H1 (cell line): ENCODE measurements at regions not wholly inside any gene's neighbourhood (a gene's known extent, or its start where the extent isn't known, plus 50 kb on each side); places are given as distances from the start of the nearest gene placed in this dataset.

Experiments
- CTCF ChIA-PET: fragments of 300-600 bp; sonication (Branson Sonifier 250); formaldehyde crosslinking; loops from one replicate; lab custom pipeline; 2021; ENCODE audit not compliant: partially characterized antibody; lab: Charles Lee
- POLR2A ChIA-PET: fragments of 300-600 bp; sonication (Branson Sonifier 250); formaldehyde crosslinking; loops from one replicate; lab custom pipeline; 2021; ENCODE audit warnings: inconsistent platforms; ENCODE audit not compliant: partially characterized antibody; lab: Charles Lee
- DNase-seq, 2 experiments: peaks; one replicate each; pipeline versions ENCODE4 v3.0.0 to v3.0.0-alpha.2; 2010 to 2022; ENCODE audit warnings: low spot score in 2 of 2, low read depth in 1 of 2, mixed read lengths in 1 of 2
- FAIRE-seq: peaks from 2 replicates; lab custom pipeline; 2011; peaks lifted over from hg19 to GRCh38; lab: Jason Lieb, UNC
- H2AFZ ChIP-seq: 2 replicates; pipeline ENCODE4 v1.8.1; 2012; ENCODE audit warnings: low read length, inconsistent platforms
- H2AK5ac ChIP-seq: 2 replicates; pipeline ENCODE4 v1.6.1; 2013; ENCODE audit warnings: low read depth, low read length
- H2BK120ac ChIP-seq: replicated peaks from 2 replicates; pipeline ENCODE3; 2013; ENCODE audit warnings: low read depth, low read length, inconsistent platforms
- H2BK12ac ChIP-seq: 2 replicates; pipeline ENCODE4 v1.6.1; 2013; ENCODE audit warnings: low read depth, low read length
- H2BK15ac ChIP-seq: 2 replicates; pipeline ENCODE4 v1.6.1; 2013; ENCODE audit warnings: low read length
- H2BK20ac ChIP-seq: 2 replicates; pipeline ENCODE4 v1.6.1; 2013; ENCODE audit warnings: low read length
- H2BK5ac ChIP-seq: 2 replicates; pipeline ENCODE4 v1.6.1; 2013; ENCODE audit warnings: low read depth, low read length
- H3K14ac ChIP-seq: 2 replicates; pipeline ENCODE4 v1.6.1; 2013; ENCODE audit warnings: inconsistent platforms; ENCODE audit not compliant: insufficient read length
- H3K18ac ChIP-seq: 2 replicates; pipeline ENCODE4 v1.6.1; 2013; ENCODE audit warnings: low read length; ENCODE audit errors: extremely low read depth
- H3K23ac ChIP-seq: 2 replicates; pipeline ENCODE4 v1.6.1; 2013; ENCODE audit warnings: inconsistent platforms; ENCODE audit not compliant: insufficient read length
- H3K23me2 ChIP-seq: 2 replicates; pipeline ENCODE4 v1.6.1; 2013; ENCODE audit warnings: low read depth, low read length
- H3K27ac ChIP-seq: 2 replicates; pipeline ENCODE4 v1.6.1; 2011; ENCODE audit warnings: low read depth, low read length, inconsistent platforms
- H3K27me3 ChIP-seq, 4 experiments: replicated peaks in 1 of 4; 1 replicate in 1 of 4; 2 replicates in 3 of 4; pipeline versions ENCODE4 v1.6.1 to v1.8.1; 2011 to 2013; ENCODE audit warnings: low read length in 3 of 4, mild to moderate bottlenecking in 3 of 4, inconsistent platforms in 2 of 4, mixed read lengths in 2 of 4, moderate library complexity in 1 of 4; ENCODE audit not compliant: control insufficient read depth in 3 of 4, insufficient read depth in 3 of 4; ENCODE audit errors: extremely low read depth in 1 of 4
- H3K36me3 ChIP-seq, 4 experiments: 2 replicates each; pipeline versions ENCODE4 v1.6.1 to v1.8.1; 2011 to 2013; ENCODE audit warnings: mild to moderate bottlenecking in 4 of 4, low read length in 3 of 4, moderate library complexity in 2 of 4, control low read depth in 1 of 4, inconsistent platforms in 1 of 4; ENCODE audit not compliant: insufficient read depth in 4 of 4, control insufficient read depth in 2 of 4
- H3K4ac ChIP-seq: replicated peaks from 2 replicates; pipeline ENCODE3; 2013; ENCODE audit warnings: low read length, low read depth, mixed read lengths, inconsistent platforms; ENCODE audit not compliant: insufficient read length
- H3K4me1 ChIP-seq, 4 experiments: replicated peaks in 1 of 4; 1 replicate in 1 of 4; 2 replicates in 3 of 4; pipeline versions ENCODE4 v1.6.1 to v1.8.1; 2011 to 2013; ENCODE audit warnings: low read length in 3 of 4, inconsistent platforms in 2 of 4, mixed read lengths in 1 of 4; ENCODE audit not compliant: insufficient read depth in 4 of 4, control insufficient read depth in 3 of 4
- H3K4me2 ChIP-seq, 2 experiments: 2 replicates each; pipeline versions ENCODE4 v1.6.1 to v1.8.1; 2011 to 2013; ENCODE audit warnings: low read depth in 2 of 2, low read length in 2 of 2, control low read depth in 1 of 2, inconsistent platforms in 1 of 2, mild to moderate bottlenecking in 1 of 2; ENCODE audit not compliant: insufficient read depth in 1 of 2
- H3K4me3 ChIP-seq, 4 experiments: fragments of 200-600, 300-600 bp in 1 of 4; sonication (generic), shearing (Covaris generic), sonication (Bioruptor Twin) in 1 of 4; 2 replicates each; pipeline versions ENCODE4 v1.5.1 to v1.8.1; 2011 to 2016; ENCODE audit warnings: low read length in 4 of 4, low read depth in 3 of 4, control low read depth in 2 of 4, inconsistent platforms in 2 of 4, mild to moderate bottlenecking in 2 of 4, mixed read lengths in 1 of 4, moderate library complexity in 1 of 4; ENCODE audit not compliant: insufficient read depth in 2 of 4; ENCODE audit errors: extremely low read depth in 1 of 4
- H3K56ac ChIP-seq: replicated peaks from 2 replicates; pipeline ENCODE3; 2013; ENCODE audit warnings: low read depth, mild to moderate bottlenecking, mixed read lengths, low read length, inconsistent platforms; ENCODE audit not compliant: insufficient read length
- H3K79me1 ChIP-seq: 2 replicates; pipeline ENCODE4 v1.6.1; 2013; ENCODE audit warnings: low read depth, low read length, control low read depth
- H3K79me2 ChIP-seq, 2 experiments: 2 replicates each; pipeline versions ENCODE4 v1.6.1 to v1.8.1; 2012 to 2013; ENCODE audit warnings: low read length in 2 of 2, mild to moderate bottlenecking in 2 of 2, inconsistent platforms in 1 of 2; ENCODE audit not compliant: insufficient read depth in 2 of 2, control insufficient read depth in 1 of 2
- H3K9ac ChIP-seq, 4 experiments: replicated peaks in 1 of 4; 1 replicate in 1 of 4; 2 replicates in 3 of 4; pipeline versions ENCODE4 v1.6.1 to v1.8.1; 2011 to 2013; ENCODE audit warnings: low read depth in 3 of 4, low read length in 3 of 4, control low read depth in 2 of 4, mild to moderate bottlenecking in 2 of 4, moderate library complexity in 2 of 4, inconsistent platforms in 1 of 4; ENCODE audit errors: extremely low read depth in 1 of 4
- H3K9me3 ChIP-seq, 2 experiments: 2 replicates each; pipeline versions ENCODE4 v1.6.1 to v1.8.1; 2012 to 2013; ENCODE audit warnings: mild to moderate bottlenecking in 2 of 2, moderate library complexity in 2 of 2, control low read depth in 1 of 2, inconsistent platforms in 1 of 2, low read depth in 1 of 2, low read length in 1 of 2, mixed read lengths in 1 of 2; ENCODE audit not compliant: insufficient read depth in 2 of 2
- H4K20me1 ChIP-seq, 2 experiments: replicated peaks in 1 of 2; 2 replicates each; pipeline versions ENCODE3 to v1.8.1; 2011 to 2013; ENCODE audit warnings: inconsistent platforms in 2 of 2, low read length in 2 of 2, mild to moderate bottlenecking in 1 of 2; ENCODE audit not compliant: insufficient read depth in 2 of 2, control insufficient read depth in 1 of 2
- H4K5ac ChIP-seq: 2 replicates; pipeline ENCODE4 v1.6.1; 2013; ENCODE audit warnings: low read length, low read depth, mixed read lengths, inconsistent platforms; ENCODE audit not compliant: insufficient read length
- H4K8ac ChIP-seq: 2 replicates; pipeline ENCODE4 v1.8.0; 2013; ENCODE audit warnings: mild to moderate bottlenecking, moderate library complexity, low read length, inconsistent platforms; ENCODE audit not compliant: insufficient read depth; ENCODE audit errors: extremely low read depth
- H4K91ac ChIP-seq: replicated peaks from 2 replicates; pipeline ENCODE3; 2013; ENCODE audit warnings: low read length, mixed read lengths, inconsistent platforms; ENCODE audit not compliant: insufficient read length
- BCL11A ChIP-seq, 2 experiments: IDR thresholded peaks; one replicate each; pipeline ENCODE4 v1.6.1; 2011; ENCODE audit warnings: low read depth in 2 of 2, low read length in 2 of 2, mild to moderate bottlenecking in 2 of 2
- BRCA1 ChIP-seq: IDR thresholded peaks from 2 replicates; pipeline ENCODE4 v1.6.1; 2012; ENCODE audit warnings: low read depth, low read length, improper control_type of control experiment
- CHD1 ChIP-seq: IDR thresholded peaks from 2 replicates; pipeline ENCODE4 v1.6.1; 2012; ENCODE audit warnings: low read depth, low read length, improper control_type of control experiment
- EZH2 ChIP-seq: fragments of 200-600 bp; sonication (generic); IDR thresholded peaks from 2 replicates; pipeline ENCODE4 v1.7.1; 2012; ENCODE audit warnings: low read depth, mild to moderate bottlenecking, moderate library complexity, low read length, inconsistent platforms; ENCODE audit not compliant: severe bottlenecking
- KDM4A ChIP-seq: IDR thresholded peaks from one replicate; pipeline ENCODE4 v1.7.1; 2012; ENCODE audit warnings: low read depth, mild to moderate bottlenecking, moderate library complexity, low read length, inconsistent platforms; ENCODE audit not compliant: severe bottlenecking
- KDM5A ChIP-seq: fragments of 200-600 bp; IDR thresholded peaks from 2 replicates; pipeline ENCODE4 v1.7.1; 2012; ENCODE audit warnings: mild to moderate bottlenecking, low read length, inconsistent platforms, mixed read lengths
- NANOG ChIP-seq: IDR thresholded peaks from 2 replicates; pipeline ENCODE4 v1.6.1; 2011; ENCODE audit warnings: low read length, low read depth, mild to moderate bottlenecking, inconsistent platforms; ENCODE audit not compliant: insufficient read depth, poor library complexity, severe bottlenecking
- POLR2A ChIP-seq, 2 experiments: IDR thresholded peaks; 1 replicate in 1 of 2; 2 replicates in 1 of 2; pipeline ENCODE4 v1.6.1; 2011; ENCODE audit warnings: low read depth in 2 of 2, low read length in 2 of 2, mild to moderate bottlenecking in 2 of 2; ENCODE audit errors: control extremely low read depth in 1 of 2
- SAP30 ChIP-seq: fragments of 300-600 bp; sonication (generic); IDR thresholded peaks from 2 replicates; pipeline ENCODE4 v1.7.1; 2012; ENCODE audit warnings: low read length, moderate library complexity, mild to moderate bottlenecking, inconsistent platforms; ENCODE audit not compliant: insufficient read depth, insufficient replicate concordance
- TAF1 ChIP-seq: IDR thresholded peaks from 2 replicates; pipeline ENCODE4 v1.6.1; 2011; ENCODE audit warnings: mild to moderate bottlenecking, low read depth, low read length
- TBP ChIP-seq: IDR thresholded peaks from 2 replicates; pipeline ENCODE4 v1.6.1; 2011; ENCODE audit warnings: low read depth, low read length, improper control_type of control experiment
- ZNF274 ChIP-seq: IDR thresholded peaks from 2 replicates; pipeline ENCODE4 v1.7.0; 2012; ENCODE audit warnings: low read length, borderline replicate concordance; ENCODE audit errors: extremely low read depth
- WGBS, 2 experiments: shearing (Covaris generic) in 1 of 2; methylation state at CpG; one replicate each; pipeline versions ENCODE4 v1.1.6 to v1.1.7; 2013 to 2015; ENCODE audit warnings: low lambda C conversion rate in 2 of 2, mixed read lengths in 2 of 2, inconsistent platforms in 1 of 2, low coverage in 1 of 2, missing lambda C conversion rate in 1 of 2; ENCODE audit not compliant: insufficient replicate concordance in 2 of 2, insufficient coverage in 1 of 2, insufficient read length in 1 of 2; ENCODE audit errors: extremely low coverage in 1 of 2, missing lambda C conversion rate in 1 of 2; 5-methylcytosine and 5-hydroxymethylcytosine counted together

- Histone ChIP-seq H3K18ac (no peak overlapping the region), H3K4me3 (no peak overlapping the region), H3K9me3 (no peaks in the 10 kb centered on the region; a peak in 1 of 4 replicates), H2BK120ac (no peak overlapping the region), H3K36me3 (no peaks in the 10 kb centered on the region), H2BK5ac (no peak overlapping the region), H3K27me3 (no peaks in the 10 kb centered on the region), H3K79me1 (no peaks in the 10 kb centered on the region), H3K9ac (no peak overlapping the region), H3K23me2 (peaks cover 8% of the 10 kb centered on the region; the same call in 1 of the 2 replicates), H3K23ac (no peak overlapping the region), H3K27ac (no peak overlapping the region), H2BK20ac (no peak overlapping the region), H3K4me1 (no peaks in the 10 kb centered on the region), H2BK15ac (no peak overlapping the region), H3K56ac (no peak overlapping the region), H3K14ac (no peak overlapping the region), H3K4ac (no peak overlapping the region), H3K79me2 (0 out of 4 replicates have a peak, but pooled peaks cover 0 to 3% of the 10 kb centered on the region in 2 experiments), H4K91ac (no peak overlapping the region), H4K8ac (no peak overlapping the region; the same call in 1 of the 2 replicates), H2BK12ac (no peak overlapping the region), H2AK5ac (no peak overlapping the region), H4K20me1 (peaks cover 0 to 7% of the 10 kb centered on the region in 2 experiments), H4K5ac (no peak overlapping the region), H3K4me2 (no peak overlapping the region), H2AFZ (no peak overlapping the region)
- FAIRE-seq (no peak), DNase-seq (no peak)
- ChIA-PET CTCF (interaction anchor here (1.4 kb wide), 2 partner anchors 11 to 229 kb away, joined by 5 to 6 read pairs; no protein-coding TSS in a partner anchor), POLR2A (no interaction called here)
- 84% methylated on average over 9 of the region's 10 CpGs; no CpG with 5 or more reads in 1 of the 2 experiments for WGBS, 2 experiments
- TF ChIP-seq CHD1 (no peak), ZNF274 (no peak), SAP30 (no peak), TBP (no peak), NANOG (no peak), EZH2 (no peak), POLR2A (IDR thresholded peaks at IDR 0.05; ENCODE audit: control extremely low read depth in 1 of 2, low read depth in 2 of 2, low read length in 2 of 2) (no peak), BRCA1 (no peak), KDM5A (no peak), BCL11A (IDR thresholded peaks at IDR 0.05; ENCODE audit: low read depth in 2 of 2, low read length in 2 of 2) (no peak), KDM4A (no peak), TAF1 (no peak)
Observed at GRCh38 chr22:49404020-49404419, 423.7 kb downstream of the BRD1 start.
